H1 (cell line): ENCODE measurements at regions not wholly inside any gene's neighbourhood (a gene's known extent, or its start where the extent isn't known, plus 50 kb on each side); places are given as distances from the start of the nearest gene placed in this dataset.

Experiments used
- CTCF ChIA-PET: fragments of 300-600 bp; sonication (Branson Sonifier 250); formaldehyde crosslinking; loops from one replicate; lab custom pipeline; 2021; ENCODE audit not compliant: partially characterized antibody; lab: Charles Lee
- POLR2A ChIA-PET: fragments of 300-600 bp; sonication (Branson Sonifier 250); formaldehyde crosslinking; loops from one replicate; lab custom pipeline; 2021; ENCODE audit warnings: inconsistent platforms; ENCODE audit not compliant: partially characterized antibody; lab: Charles Lee
- DNase-seq, 2 experiments: peaks; one replicate each; pipeline versions ENCODE4 v3.0.0 to v3.0.0-alpha.2; 2010 to 2022; ENCODE audit warnings: low spot score in 2 of 2, low read depth in 1 of 2, mixed read lengths in 1 of 2
- FAIRE-seq: peaks from 2 replicates; lab custom pipeline; 2011; peaks lifted over from hg19 to GRCh38; lab: Jason Lieb, UNC
- H2AFZ ChIP-seq: 2 replicates; pipeline ENCODE4 v1.8.1; 2012; ENCODE audit warnings: low read length, inconsistent platforms
- H2AK5ac ChIP-seq: 2 replicates; pipeline ENCODE4 v1.6.1; 2013; ENCODE audit warnings: low read depth, low read length
- H2BK120ac ChIP-seq: replicated peaks from 2 replicates; pipeline ENCODE3; 2013; ENCODE audit warnings: low read depth, low read length, inconsistent platforms
- H2BK12ac ChIP-seq: 2 replicates; pipeline ENCODE4 v1.6.1; 2013; ENCODE audit warnings: low read depth, low read length
- H2BK15ac ChIP-seq: 2 replicates; pipeline ENCODE4 v1.6.1; 2013; ENCODE audit warnings: low read length
- H2BK20ac ChIP-seq: 2 replicates; pipeline ENCODE4 v1.6.1; 2013; ENCODE audit warnings: low read length
- H2BK5ac ChIP-seq: 2 replicates; pipeline ENCODE4 v1.6.1; 2013; ENCODE audit warnings: low read depth, low read length
- H3K14ac ChIP-seq: 2 replicates; pipeline ENCODE4 v1.6.1; 2013; ENCODE audit warnings: inconsistent platforms; ENCODE audit not compliant: insufficient read length
- H3K18ac ChIP-seq: 2 replicates; pipeline ENCODE4 v1.6.1; 2013; ENCODE audit warnings: low read length; ENCODE audit errors: extremely low read depth
- H3K23ac ChIP-seq: 2 replicates; pipeline ENCODE4 v1.6.1; 2013; ENCODE audit warnings: inconsistent platforms; ENCODE audit not compliant: insufficient read length
- H3K23me2 ChIP-seq: 2 replicates; pipeline ENCODE4 v1.6.1; 2013; ENCODE audit warnings: low read depth, low read length
- H3K27ac ChIP-seq: 2 replicates; pipeline ENCODE4 v1.6.1; 2011; ENCODE audit warnings: low read depth, low read length, inconsistent platforms
- H3K27me3 ChIP-seq, 4 experiments: replicated peaks in 1 of 4; 1 replicate in 1 of 4; 2 replicates in 3 of 4; pipeline versions ENCODE4 v1.6.1 to v1.8.1; 2011 to 2013; ENCODE audit warnings: low read length in 3 of 4, mild to moderate bottlenecking in 3 of 4, inconsistent platforms in 2 of 4, mixed read lengths in 2 of 4, moderate library complexity in 1 of 4; ENCODE audit not compliant: control insufficient read depth in 3 of 4, insufficient read depth in 3 of 4; ENCODE audit errors: extremely low read depth in 1 of 4
- H3K36me3 ChIP-seq, 4 experiments: 2 replicates each; pipeline versions ENCODE4 v1.6.1 to v1.8.1; 2011 to 2013; ENCODE audit warnings: mild to moderate bottlenecking in 4 of 4, low read length in 3 of 4, moderate library complexity in 2 of 4, control low read depth in 1 of 4, inconsistent platforms in 1 of 4; ENCODE audit not compliant: insufficient read depth in 4 of 4, control insufficient read depth in 2 of 4
- H3K4ac ChIP-seq: replicated peaks from 2 replicates; pipeline ENCODE3; 2013; ENCODE audit warnings: low read length, low read depth, mixed read lengths, inconsistent platforms; ENCODE audit not compliant: insufficient read length
- H3K4me1 ChIP-seq, 4 experiments: replicated peaks in 1 of 4; 1 replicate in 1 of 4; 2 replicates in 3 of 4; pipeline versions ENCODE4 v1.6.1 to v1.8.1; 2011 to 2013; ENCODE audit warnings: low read length in 3 of 4, inconsistent platforms in 2 of 4, mixed read lengths in 1 of 4; ENCODE audit not compliant: insufficient read depth in 4 of 4, control insufficient read depth in 3 of 4
- H3K4me2 ChIP-seq, 2 experiments: 2 replicates each; pipeline versions ENCODE4 v1.6.1 to v1.8.1; 2011 to 2013; ENCODE audit warnings: low read depth in 2 of 2, low read length in 2 of 2, control low read depth in 1 of 2, inconsistent platforms in 1 of 2, mild to moderate bottlenecking in 1 of 2; ENCODE audit not compliant: insufficient read depth in 1 of 2
- H3K4me3 ChIP-seq, 4 experiments: fragments of 200-600, 300-600 bp in 1 of 4; sonication (generic), shearing (Covaris generic), sonication (Bioruptor Twin) in 1 of 4; 2 replicates each; pipeline versions ENCODE4 v1.5.1 to v1.8.1; 2011 to 2016; ENCODE audit warnings: low read length in 4 of 4, low read depth in 3 of 4, control low read depth in 2 of 4, inconsistent platforms in 2 of 4, mild to moderate bottlenecking in 2 of 4, mixed read lengths in 1 of 4, moderate library complexity in 1 of 4; ENCODE audit not compliant: insufficient read depth in 2 of 4; ENCODE audit errors: extremely low read depth in 1 of 4
- H3K56ac ChIP-seq: replicated peaks from 2 replicates; pipeline ENCODE3; 2013; ENCODE audit warnings: low read depth, mild to moderate bottlenecking, mixed read lengths, low read length, inconsistent platforms; ENCODE audit not compliant: insufficient read length
- H3K79me1 ChIP-seq: 2 replicates; pipeline ENCODE4 v1.6.1; 2013; ENCODE audit warnings: low read depth, low read length, control low read depth
- H3K79me2 ChIP-seq, 2 experiments: 2 replicates each; pipeline versions ENCODE4 v1.6.1 to v1.8.1; 2012 to 2013; ENCODE audit warnings: low read length in 2 of 2, mild to moderate bottlenecking in 2 of 2, inconsistent platforms in 1 of 2; ENCODE audit not compliant: insufficient read depth in 2 of 2, control insufficient read depth in 1 of 2
- H3K9ac ChIP-seq, 4 experiments: replicated peaks in 1 of 4; 1 replicate in 1 of 4; 2 replicates in 3 of 4; pipeline versions ENCODE4 v1.6.1 to v1.8.1; 2011 to 2013; ENCODE audit warnings: low read depth in 3 of 4, low read length in 3 of 4, control low read depth in 2 of 4, mild to moderate bottlenecking in 2 of 4, moderate library complexity in 2 of 4, inconsistent platforms in 1 of 4; ENCODE audit errors: extremely low read depth in 1 of 4
- H3K9me3 ChIP-seq, 2 experiments: 2 replicates each; pipeline versions ENCODE4 v1.6.1 to v1.8.1; 2012 to 2013; ENCODE audit warnings: mild to moderate bottlenecking in 2 of 2, moderate library complexity in 2 of 2, control low read depth in 1 of 2, inconsistent platforms in 1 of 2, low read depth in 1 of 2, low read length in 1 of 2, mixed read lengths in 1 of 2; ENCODE audit not compliant: insufficient read depth in 2 of 2
- H4K20me1 ChIP-seq, 2 experiments: replicated peaks in 1 of 2; 2 replicates each; pipeline versions ENCODE3 to v1.8.1; 2011 to 2013; ENCODE audit warnings: inconsistent platforms in 2 of 2, low read length in 2 of 2, mild to moderate bottlenecking in 1 of 2; ENCODE audit not compliant: insufficient read depth in 2 of 2, control insufficient read depth in 1 of 2
- H4K5ac ChIP-seq: 2 replicates; pipeline ENCODE4 v1.6.1; 2013; ENCODE audit warnings: low read length, low read depth, mixed read lengths, inconsistent platforms; ENCODE audit not compliant: insufficient read length
- H4K8ac ChIP-seq: 2 replicates; pipeline ENCODE4 v1.8.0; 2013; ENCODE audit warnings: mild to moderate bottlenecking, moderate library complexity, low read length, inconsistent platforms; ENCODE audit not compliant: insufficient read depth; ENCODE audit errors: extremely low read depth
- H4K91ac ChIP-seq: replicated peaks from 2 replicates; pipeline ENCODE3; 2013; ENCODE audit warnings: low read length, mixed read lengths, inconsistent platforms; ENCODE audit not compliant: insufficient read length
- ATF2 ChIP-seq: IDR thresholded peaks from 2 replicates; pipeline ENCODE4 v1.6.1; 2012; ENCODE audit warnings: low read length, inconsistent platforms
- ATF3 ChIP-seq: IDR thresholded peaks from 2 replicates; pipeline ENCODE4 v1.6.1; 2011; ENCODE audit warnings: low read depth, mild to moderate bottlenecking, low read length; ENCODE audit not compliant: insufficient read depth
- BACH1 ChIP-seq: IDR thresholded peaks from 2 replicates; pipeline ENCODE4 v1.6.1; 2012; ENCODE audit warnings: low read length, improper control_type of control experiment
- BRCA1 ChIP-seq: IDR thresholded peaks from 2 replicates; pipeline ENCODE4 v1.6.1; 2012; ENCODE audit warnings: low read depth, low read length, improper control_type of control experiment
- CEBPB ChIP-seq: IDR thresholded peaks from 2 replicates; pipeline ENCODE4 v1.6.1; 2012; ENCODE audit warnings: low read depth, low read length
- CHD1 ChIP-seq: IDR thresholded peaks from 2 replicates; pipeline ENCODE4 v1.6.1; 2012; ENCODE audit warnings: low read depth, low read length, improper control_type of control experiment
- FOSL1 ChIP-seq: IDR thresholded peaks from 2 replicates; pipeline ENCODE4 v1.6.1; 2011; ENCODE audit warnings: mild to moderate bottlenecking, low read depth, low read length, moderate library complexity; ENCODE audit not compliant: insufficient read depth
- GABPA ChIP-seq: IDR thresholded peaks from 2 replicates; pipeline ENCODE4 v1.6.1; 2011; ENCODE audit warnings: mild to moderate bottlenecking, low read length, moderate library complexity, borderline replicate concordance; ENCODE audit not compliant: insufficient read depth
- HDAC6 ChIP-seq: IDR thresholded peaks from one replicate; pipeline ENCODE4 v1.7.1; 2012; ENCODE audit warnings: low read depth, mild to moderate bottlenecking, inconsistent platforms, low read length, moderate library complexity
- POLR2AphosphoS5 ChIP-seq: IDR thresholded peaks from 2 replicates; pipeline ENCODE4 v1.6.1; 2011; ENCODE audit warnings: low read depth, low read length
- RBBP5 ChIP-seq: IDR thresholded peaks from 2 replicates; pipeline ENCODE4 v1.7.1; 2012; ENCODE audit warnings: low read depth, mild to moderate bottlenecking, inconsistent platforms, low read length, moderate library complexity, borderline replicate concordance
- SUZ12 ChIP-seq: fragments of 200-600 bp; sonication (generic); IDR thresholded peaks from 2 replicates; pipeline ENCODE4 v1.6.1; 2012; ENCODE audit warnings: mild to moderate bottlenecking, inconsistent platforms, low read length, moderate library complexity, mixed read lengths
- TEAD4 ChIP-seq: IDR thresholded peaks from 2 replicates; pipeline ENCODE4 v1.6.1; 2012; ENCODE audit warnings: low read depth, low read length, inconsistent platforms, mixed read lengths
- WGBS, 2 experiments: shearing (Covaris generic) in 1 of 2; methylation state at CpG; one replicate each; pipeline versions ENCODE4 v1.1.6 to v1.1.7; 2013 to 2015; ENCODE audit warnings: low lambda C conversion rate in 2 of 2, mixed read lengths in 2 of 2, inconsistent platforms in 1 of 2, low coverage in 1 of 2, missing lambda C conversion rate in 1 of 2; ENCODE audit not compliant: insufficient replicate concordance in 2 of 2, insufficient coverage in 1 of 2, insufficient read length in 1 of 2; ENCODE audit errors: extremely low coverage in 1 of 2, missing lambda C conversion rate in 1 of 2; 5-methylcytosine and 5-hydroxymethylcytosine counted together

- Histone ChIP-seq H4K20me1 (no peaks in the 10 kb centered on the region), H3K23ac (no peak overlapping the region), H3K18ac (no peak overlapping the region), H3K27me3 (no peaks in the 10 kb centered on the region), H4K91ac (no peak overlapping the region), H3K4me1 (peaks cover 0 to 3% (median 0%) of the 10 kb centered on the region in 4 experiments; a peak in 2 of 7 replicates), H2BK15ac (no peak overlapping the region), H3K36me3 (no peaks in the 10 kb centered on the region), H2AFZ (no peak overlapping the region), H2BK20ac (no peak overlapping the region), H3K79me1 (no peaks in the 10 kb centered on the region), H4K5ac (no peak overlapping the region), H2BK12ac (no peak overlapping the region), H3K4ac (no peak overlapping the region), H2AK5ac (no peak overlapping the region), H3K56ac (no peak overlapping the region), H2BK120ac (no peak overlapping the region), H3K79me2 (no peaks in the 10 kb centered on the region), H3K9ac (no peak overlapping the region), H2BK5ac (no peak overlapping the region), H3K23me2 (no peaks in the 10 kb centered on the region), H3K4me2 (no peak overlapping the region), H4K8ac (no peak overlapping the region), H3K9me3 (no peaks in the 10 kb centered on the region; a peak in 1 of 4 replicates), H3K14ac (no peak overlapping the region), H3K4me3 (no peak overlapping the region), H3K27ac (no peak overlapping the region)
- CTCF ChIA-PET = interaction anchor here (1.0 kb wide), 1 partner anchor 393 kb away, joined by 3 read pairs; no protein-coding TSS in a partner anchor
- POLR2A ChIA-PET = no interaction called here
- WGBS, 2 experiments = 82% methylated on average over 17 of the region's 18 CpGs; no CpG with 5 or more reads in 1 of the 2 experiments
- no peak for DNase-seq
- FAIRE-seq = no peak
- TF ChIP-seq RBBP5 (no peak), HDAC6 (no peak), POLR2AphosphoS5 (no peak), SUZ12 (no peak), CHD1 (no peak), CEBPB (no peak), BRCA1 (no peak), FOSL1 (no peak), TEAD4 (no peak), ATF2 (no peak), BACH1 (no peak), ATF3 (no peak), GABPA (no peak)
These were observed 341.3 kb downstream of the SMOC2 start for GRCh38 chr6:168782187-168782751.
